Liver (tissue), 3 donors: ENCODE measurements at regions not wholly inside any gene's neighbourhood (a gene's known extent, or its start where the extent isn't known, plus 50 kb on each side); places are given as distances from the start of the nearest gene placed in this dataset.

Experiments
- JUND ChIP-seq, 2 donors: IDR thresholded peaks; 2 replicates each; pipeline ENCODE4 v1.6.1; 2016; ENCODE audit warnings: antibody characterized with exemption in 2 of 2
- RAD21 ChIP-seq, 2 donors: IDR thresholded peaks; 2 replicates each; pipeline ENCODE4 v1.6.1; 2016; ENCODE audit warnings: antibody characterized with exemption in 2 of 2, mild to moderate bottlenecking in 2 of 2
- REST ChIP-seq: IDR thresholded peaks from 2 replicates; pipeline ENCODE4 v1.6.1; 2016; ENCODE audit warnings: antibody characterized with exemption, mild to moderate bottlenecking
- TAF1 ChIP-seq: conservative IDR thresholded peaks from 2 replicates; pipeline ENCODE4 v1.6.1; 2016; ENCODE audit warnings: antibody characterized with exemption, mild to moderate bottlenecking
- YY1 ChIP-seq: IDR thresholded peaks from 2 replicates; pipeline ENCODE4 v1.6.1; 2016; ENCODE audit warnings: antibody characterized with exemption, mild to moderate bottlenecking
- TF ChIP-seq, protein P1 (sequence below): fragments of 150-350 bp; IDR thresholded peaks from 2 replicates; pipeline ENCODE4 v1.5.1; 2017; ENCODE audit warnings: improper control_type of control experiment, low read depth, low read length; ENCODE audit not compliant: missing input control
- TF ChIP-seq, protein P2 (sequence below): IDR thresholded peaks from 2 replicates; pipeline ENCODE4 v1.6.1; 2016; ENCODE audit warnings: antibody characterized with exemption
- TF ChIP-seq, protein P3 (sequence below): IDR thresholded peaks from 2 replicates; pipeline ENCODE4 v1.6.1; 2016; ENCODE audit warnings: antibody characterized with exemption
- donor health status: healthy.
- donor health status: healthy.

GRCh38 chr11:25615841-25616240, 716.1 kb upstream of the ANO3 start:
- TF ChIP-seq, protein P1, sequence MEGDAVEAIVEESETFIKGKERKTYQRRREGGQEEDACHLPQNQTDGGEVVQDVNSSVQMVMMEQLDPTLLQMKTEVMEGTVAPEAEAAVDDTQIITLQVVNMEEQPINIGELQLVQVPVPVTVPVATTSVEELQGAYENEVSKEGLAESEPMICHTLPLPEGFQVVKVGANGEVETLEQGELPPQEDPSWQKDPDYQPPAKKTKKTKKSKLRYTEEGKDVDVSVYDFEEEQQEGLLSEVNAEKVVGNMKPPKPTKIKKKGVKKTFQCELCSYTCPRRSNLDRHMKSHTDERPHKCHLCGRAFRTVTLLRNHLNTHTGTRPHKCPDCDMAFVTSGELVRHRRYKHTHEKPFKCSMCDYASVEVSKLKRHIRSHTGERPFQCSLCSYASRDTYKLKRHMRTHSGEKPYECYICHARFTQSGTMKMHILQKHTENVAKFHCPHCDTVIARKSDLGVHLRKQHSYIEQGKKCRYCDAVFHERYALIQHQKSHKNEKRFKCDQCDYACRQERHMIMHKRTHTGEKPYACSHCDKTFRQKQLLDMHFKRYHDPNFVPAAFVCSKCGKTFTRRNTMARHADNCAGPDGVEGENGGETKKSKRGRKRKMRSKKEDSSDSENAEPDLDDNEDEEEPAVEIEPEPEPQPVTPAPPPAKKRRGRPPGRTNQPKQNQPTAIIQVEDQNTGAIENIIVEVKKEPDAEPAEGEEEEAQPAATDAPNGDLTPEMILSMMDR, result no peak
- TF ChIP-seq REST (no peak), YY1 (no peak), JUND (IDR thresholded peaks at IDR 0.05) (no peak), RAD21 (IDR thresholded peaks at IDR 0.05) (no peak), TAF1 (no peak)
- TF ChIP-seq, protein P2, sequence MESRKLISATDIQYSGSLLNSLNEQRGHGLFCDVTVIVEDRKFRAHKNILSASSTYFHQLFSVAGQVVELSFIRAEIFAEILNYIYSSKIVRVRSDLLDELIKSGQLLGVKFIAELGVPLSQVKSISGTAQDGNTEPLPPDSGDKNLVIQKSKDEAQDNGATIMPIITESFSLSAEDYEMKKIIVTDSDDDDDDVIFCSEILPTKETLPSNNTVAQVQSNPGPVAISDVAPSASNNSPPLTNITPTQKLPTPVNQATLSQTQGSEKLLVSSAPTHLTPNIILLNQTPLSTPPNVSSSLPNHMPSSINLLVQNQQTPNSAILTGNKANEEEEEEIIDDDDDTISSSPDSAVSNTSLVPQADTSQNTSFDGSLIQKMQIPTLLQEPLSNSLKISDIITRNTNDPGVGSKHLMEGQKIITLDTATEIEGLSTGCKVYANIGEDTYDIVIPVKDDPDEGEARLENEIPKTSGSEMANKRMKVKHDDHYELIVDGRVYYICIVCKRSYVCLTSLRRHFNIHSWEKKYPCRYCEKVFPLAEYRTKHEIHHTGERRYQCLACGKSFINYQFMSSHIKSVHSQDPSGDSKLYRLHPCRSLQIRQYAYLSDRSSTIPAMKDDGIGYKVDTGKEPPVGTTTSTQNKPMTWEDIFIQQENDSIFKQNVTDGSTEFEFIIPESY, result no peak
- TF ChIP-seq, protein P3, sequence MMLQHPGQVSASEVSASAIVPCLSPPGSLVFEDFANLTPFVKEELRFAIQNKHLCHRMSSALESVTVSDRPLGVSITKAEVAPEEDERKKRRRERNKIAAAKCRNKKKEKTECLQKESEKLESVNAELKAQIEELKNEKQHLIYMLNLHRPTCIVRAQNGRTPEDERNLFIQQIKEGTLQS, result no peak
